ENCODE measurements at regions not wholly inside any gene's neighbourhood (a gene's known extent, or its start where the extent isn't known, plus 50 kb on each side); places are given as distances from the start of the nearest gene placed in this dataset.

DNA sequence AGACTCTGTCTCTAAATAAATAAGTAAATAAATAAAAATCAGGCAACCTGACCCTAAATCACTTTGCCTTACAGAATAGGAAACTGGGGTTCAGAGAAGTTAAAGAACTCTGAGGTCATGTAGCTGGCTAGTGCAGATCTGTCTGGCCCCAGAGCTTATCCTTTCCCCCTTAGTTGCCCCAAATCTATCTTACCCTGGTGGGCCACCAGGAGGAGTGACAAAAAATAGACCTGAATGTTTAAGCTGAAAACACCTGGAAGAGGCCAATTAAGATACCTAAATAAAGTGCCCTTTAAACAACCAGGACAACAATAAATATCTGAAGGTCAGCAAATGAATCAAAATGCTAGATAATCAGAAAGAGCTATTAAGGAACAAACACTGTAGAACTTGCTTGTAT, 59.7 kb downstream of the TEX35 start:
- TF ChIP-seq, protein P1, sequence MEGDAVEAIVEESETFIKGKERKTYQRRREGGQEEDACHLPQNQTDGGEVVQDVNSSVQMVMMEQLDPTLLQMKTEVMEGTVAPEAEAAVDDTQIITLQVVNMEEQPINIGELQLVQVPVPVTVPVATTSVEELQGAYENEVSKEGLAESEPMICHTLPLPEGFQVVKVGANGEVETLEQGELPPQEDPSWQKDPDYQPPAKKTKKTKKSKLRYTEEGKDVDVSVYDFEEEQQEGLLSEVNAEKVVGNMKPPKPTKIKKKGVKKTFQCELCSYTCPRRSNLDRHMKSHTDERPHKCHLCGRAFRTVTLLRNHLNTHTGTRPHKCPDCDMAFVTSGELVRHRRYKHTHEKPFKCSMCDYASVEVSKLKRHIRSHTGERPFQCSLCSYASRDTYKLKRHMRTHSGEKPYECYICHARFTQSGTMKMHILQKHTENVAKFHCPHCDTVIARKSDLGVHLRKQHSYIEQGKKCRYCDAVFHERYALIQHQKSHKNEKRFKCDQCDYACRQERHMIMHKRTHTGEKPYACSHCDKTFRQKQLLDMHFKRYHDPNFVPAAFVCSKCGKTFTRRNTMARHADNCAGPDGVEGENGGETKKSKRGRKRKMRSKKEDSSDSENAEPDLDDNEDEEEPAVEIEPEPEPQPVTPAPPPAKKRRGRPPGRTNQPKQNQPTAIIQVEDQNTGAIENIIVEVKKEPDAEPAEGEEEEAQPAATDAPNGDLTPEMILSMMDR (IDR thresholded peaks at IDR 0.05; ENCODE audit: low read depth, low read length, missing control alignments) = no peak
- DNase-seq (ENCODE audit: extremely low read depth, low read depth) = no peak
- H3K4me3 ChIP-seq (replicated peaks; ENCODE audit: low read depth, low read length) = no peak overlapping the region

DNA sequence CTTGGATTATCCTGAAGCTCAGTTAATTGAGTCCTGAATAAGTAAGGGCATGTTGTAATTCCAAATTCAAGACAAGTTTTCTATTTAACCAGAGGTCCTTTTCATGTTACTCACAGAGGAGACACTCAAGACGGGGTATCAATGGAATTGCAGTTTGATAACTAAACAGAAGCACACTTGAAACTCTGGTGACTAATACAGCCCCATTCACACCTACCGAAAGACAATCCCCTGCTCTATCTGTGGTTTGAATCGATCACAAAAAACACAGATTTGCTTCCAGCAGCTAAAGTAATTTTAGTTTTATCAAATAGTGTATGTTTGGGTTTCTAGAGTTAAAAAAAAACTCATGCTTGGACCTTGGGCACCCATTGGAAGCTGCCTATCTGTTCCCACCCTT, 60.4 kb downstream of the TEX35 start:
- TF ChIP-seq, protein P1 (IDR thresholded peaks at IDR 0.05; ENCODE audit: low read depth, low read length, missing control alignments) = no peak
- no peak overlapping the region for H3K4me3 ChIP-seq (replicated peaks; ENCODE audit: low read depth, low read length)
- DNase-seq (ENCODE audit: extremely low read depth, low read depth) = no peak

DNA sequence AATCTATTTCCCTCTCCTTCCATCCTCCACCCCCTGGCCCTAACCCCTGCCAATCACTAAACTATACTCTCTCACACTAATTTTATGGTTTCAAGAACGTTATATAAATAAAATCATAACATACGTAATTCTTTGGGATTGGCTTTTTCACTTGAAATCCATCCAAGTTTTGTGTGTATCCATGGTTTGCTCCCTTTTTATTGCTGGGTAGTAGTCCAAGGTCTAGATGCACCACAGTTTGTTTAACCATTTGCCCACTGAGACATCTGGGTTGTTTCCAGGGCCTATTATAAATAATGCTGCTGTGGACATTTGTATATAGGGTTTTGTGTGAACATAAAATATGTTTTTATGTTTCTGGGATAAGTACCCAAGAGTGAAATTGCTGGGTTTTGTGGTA, 61.4 kb downstream of the TEX35 start:
- DNase-seq (ENCODE audit: extremely low read depth, low read depth) = no peak
- no peak overlapping the region for H3K4me3 ChIP-seq (replicated peaks; ENCODE audit: low read depth, low read length)
- TF ChIP-seq, protein P1 (IDR thresholded peaks at IDR 0.05; ENCODE audit: low read depth, low read length, missing control alignments) = no peak

DNA sequence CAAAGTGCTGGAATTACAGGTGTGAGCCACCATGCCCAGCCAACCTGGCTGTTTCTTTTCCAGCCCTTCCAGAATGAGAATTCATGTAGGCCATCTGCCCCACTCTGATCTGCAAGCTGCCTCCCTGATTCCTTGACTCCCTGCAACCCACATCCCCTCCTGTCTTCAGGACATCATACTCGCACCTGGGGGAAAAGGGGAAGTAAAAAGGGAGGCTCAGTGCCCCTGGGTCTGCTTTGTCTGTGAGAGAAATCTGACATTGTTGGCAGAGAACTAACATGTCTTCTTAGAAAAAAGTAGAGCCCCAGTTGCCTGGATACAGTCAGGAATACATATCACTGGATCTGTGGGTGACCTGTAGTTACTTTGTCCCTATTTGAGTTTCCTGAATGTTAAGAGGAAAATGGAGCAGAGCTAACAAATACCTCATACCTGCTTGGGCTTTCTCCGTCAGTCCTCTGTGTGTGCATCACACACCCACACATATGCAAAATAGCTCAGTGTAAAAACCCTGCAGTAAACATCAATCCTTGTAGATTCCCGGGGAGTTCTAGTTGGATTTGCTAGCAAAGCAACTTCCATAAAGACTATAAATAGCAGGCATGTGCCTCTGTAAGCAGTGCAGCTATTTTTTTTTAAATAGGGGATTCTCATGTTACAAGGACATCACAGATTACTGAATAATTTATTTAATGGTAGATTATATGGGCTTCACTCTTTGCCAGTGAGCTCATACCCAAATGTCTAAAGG, 62.9 kb downstream of the TEX35 start:
- H3K4me3 ChIP-seq (replicated peaks; ENCODE audit: low read depth, low read length) = no peak overlapping the region
- DNase-seq (ENCODE audit: extremely low read depth, low read depth) = no peak
- TF ChIP-seq, protein P1 (IDR thresholded peaks at IDR 0.05; ENCODE audit: low read depth, low read length, missing control alignments) = no peak

DNA sequence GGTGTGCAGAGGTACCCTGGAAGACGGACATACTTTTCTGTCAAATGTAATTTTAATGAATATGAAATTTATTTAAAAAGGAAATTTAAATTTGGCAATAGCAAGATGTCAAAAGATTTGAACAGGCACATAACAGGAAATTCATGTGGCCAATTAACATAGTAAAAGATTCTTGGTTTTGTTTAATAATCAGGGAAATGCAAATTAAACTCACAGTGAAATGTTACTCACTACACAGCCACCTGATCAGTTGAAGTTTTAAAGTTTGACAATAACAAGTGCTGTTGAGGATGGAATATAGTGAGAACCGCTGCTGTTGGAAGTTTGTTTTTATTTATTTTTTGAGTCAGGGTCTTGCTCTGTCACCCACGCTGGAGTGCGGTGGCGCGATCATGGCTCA, 63.9 kb downstream of the TEX35 start:
- TF ChIP-seq, protein P1 (IDR thresholded peaks at IDR 0.05; ENCODE audit: low read depth, low read length, missing control alignments) = no peak
- no peak for DNase-seq (ENCODE audit: extremely low read depth, low read depth)
- H3K4me3 ChIP-seq (replicated peaks; ENCODE audit: low read depth, low read length) = no peak overlapping the region

DNA sequence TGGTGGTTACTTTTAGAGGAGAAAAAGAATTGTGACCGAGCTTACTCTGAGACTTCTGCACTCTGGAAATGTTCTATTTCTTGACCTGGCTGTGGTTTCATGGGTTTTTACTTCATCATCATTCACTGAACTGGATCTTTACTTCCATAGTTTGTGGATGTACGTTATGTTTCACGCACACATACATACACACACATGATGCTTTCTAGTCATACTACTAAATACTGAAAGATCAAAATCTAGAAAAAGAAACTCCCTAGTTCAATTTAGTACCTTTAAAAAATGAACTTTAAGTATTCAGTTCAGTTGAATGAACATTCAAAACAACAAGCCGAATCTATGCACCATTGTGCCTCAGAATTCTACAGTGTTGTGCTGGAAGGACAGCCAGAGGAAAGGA, 65.0 kb downstream of the TEX35 start:
- TF ChIP-seq, protein P1 (IDR thresholded peaks at IDR 0.05; ENCODE audit: low read depth, low read length, missing control alignments) = no peak
- H3K4me3 ChIP-seq (replicated peaks; ENCODE audit: low read depth, low read length) = no peak overlapping the region
- no peak for DNase-seq (ENCODE audit: extremely low read depth, low read depth)

DNA sequence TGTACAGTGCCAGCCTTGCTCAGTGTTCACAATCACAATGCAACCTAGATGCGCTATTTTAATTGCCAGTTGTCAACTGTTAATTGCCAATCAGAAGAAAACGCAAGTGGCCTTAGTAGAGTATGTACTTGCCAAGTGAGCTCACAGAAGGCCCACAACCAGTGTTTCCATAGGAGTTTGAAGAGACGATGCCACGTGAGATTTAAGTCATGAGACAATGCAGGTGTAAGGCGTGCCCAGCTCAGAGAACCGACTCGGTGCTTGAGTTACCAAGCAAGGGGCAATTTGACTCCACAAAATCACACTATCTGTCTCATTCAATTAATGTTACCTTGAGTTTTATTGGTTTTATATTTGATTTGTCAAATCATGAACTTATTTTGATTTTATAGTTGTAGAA, 65.6 kb downstream of the TEX35 start:
- TF ChIP-seq, protein P1 (IDR thresholded peaks at IDR 0.05; ENCODE audit: low read depth, low read length, missing control alignments) = no peak
- DNase-seq (ENCODE audit: extremely low read depth, low read depth) = no peak
- no peak overlapping the region for H3K4me3 ChIP-seq (replicated peaks; ENCODE audit: low read depth, low read length)
